CD4-positive, alpha-beta T cell treated with Interleukin-12 subunit alpha and Interleukin-12 subunit beta, for 1 hour (primary cell): ENCODE measurements at regions not wholly inside any gene's neighbourhood (a gene's known extent, or its start where the extent isn't known, plus 50 kb on each side); places are given as distances from the start of the nearest gene placed in this dataset.

ENCODE experiments used
- DNase-seq: peaks from one replicate; pipeline ENCODE4 v3.0.0-alpha.2; 2020

- no peak for DNase-seq
Observed at GRCh38 chr11:111444040-111444439, 65.0 kb upstream of the POU2AF1 start.

GRCh38 chr11:111443640-111444039 lies 64.6 kb upstream of the POU2AF1 start:
- DNase-seq: no peak

- no peak for DNase-seq
Observed at GRCh38 chr11:111443032-111443431, 64.0 kb upstream of the POU2AF1 start.

GRCh38 chr11:111441443-111441842 lies 62.4 kb upstream of the POU2AF1 start:
- DNase-seq: no peak

GRCh38 chr11:111440416-111441205 lies 61.5 kb upstream of the POU2AF1 start:
- DNase-seq: no peak

GRCh38 chr11:111439901-111440300 lies 60.8 kb upstream of the POU2AF1 start:
- no peak for DNase-seq

GRCh38 chr11:111438846-111439520 lies 59.9 kb upstream of the POU2AF1 start:
- DNase-seq: no peak

GRCh38 chr11:111438168-111438567 lies 59.1 kb upstream of the POU2AF1 start:
- DNase-seq: no peak

- no peak for DNase-seq
Observed at GRCh38 chr11:111435046-111435698, 56.1 kb upstream of the POU2AF1 start.

GRCh38 chr11:111429066-111429506 lies 50.0 kb upstream of the POU2AF1 start:
- peak; percentile 50 for DNase-seq
